ENCODE measurements at regions not wholly inside any gene's neighbourhood (a gene's known extent, or its start where the extent isn't known, plus 50 kb on each side); places are given as distances from the start of the nearest gene placed in this dataset.

- TF ChIP-seq, protein P1, sequence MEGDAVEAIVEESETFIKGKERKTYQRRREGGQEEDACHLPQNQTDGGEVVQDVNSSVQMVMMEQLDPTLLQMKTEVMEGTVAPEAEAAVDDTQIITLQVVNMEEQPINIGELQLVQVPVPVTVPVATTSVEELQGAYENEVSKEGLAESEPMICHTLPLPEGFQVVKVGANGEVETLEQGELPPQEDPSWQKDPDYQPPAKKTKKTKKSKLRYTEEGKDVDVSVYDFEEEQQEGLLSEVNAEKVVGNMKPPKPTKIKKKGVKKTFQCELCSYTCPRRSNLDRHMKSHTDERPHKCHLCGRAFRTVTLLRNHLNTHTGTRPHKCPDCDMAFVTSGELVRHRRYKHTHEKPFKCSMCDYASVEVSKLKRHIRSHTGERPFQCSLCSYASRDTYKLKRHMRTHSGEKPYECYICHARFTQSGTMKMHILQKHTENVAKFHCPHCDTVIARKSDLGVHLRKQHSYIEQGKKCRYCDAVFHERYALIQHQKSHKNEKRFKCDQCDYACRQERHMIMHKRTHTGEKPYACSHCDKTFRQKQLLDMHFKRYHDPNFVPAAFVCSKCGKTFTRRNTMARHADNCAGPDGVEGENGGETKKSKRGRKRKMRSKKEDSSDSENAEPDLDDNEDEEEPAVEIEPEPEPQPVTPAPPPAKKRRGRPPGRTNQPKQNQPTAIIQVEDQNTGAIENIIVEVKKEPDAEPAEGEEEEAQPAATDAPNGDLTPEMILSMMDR (conservative IDR thresholded peaks at IDR 0.05; ENCODE audit: low read depth), result no peak
- no peak overlapping the region for H3K27ac ChIP-seq
- DNase-seq (ENCODE audit: low spot score), result no peak
- CTCF ChIA-PET, result interaction anchor here (0.6 kb wide), 1 partner anchor 473 kb away, joined by 3 read pairs; no protein-coding TSS in a partner anchor
- POLR2A ChIA-PET (ENCODE audit: low non-redundant PET), result no interaction called here
Observed at GRCh38 chr21:28828021-28828420, 164.7 kb downstream of the LTN1 start.

DNA sequence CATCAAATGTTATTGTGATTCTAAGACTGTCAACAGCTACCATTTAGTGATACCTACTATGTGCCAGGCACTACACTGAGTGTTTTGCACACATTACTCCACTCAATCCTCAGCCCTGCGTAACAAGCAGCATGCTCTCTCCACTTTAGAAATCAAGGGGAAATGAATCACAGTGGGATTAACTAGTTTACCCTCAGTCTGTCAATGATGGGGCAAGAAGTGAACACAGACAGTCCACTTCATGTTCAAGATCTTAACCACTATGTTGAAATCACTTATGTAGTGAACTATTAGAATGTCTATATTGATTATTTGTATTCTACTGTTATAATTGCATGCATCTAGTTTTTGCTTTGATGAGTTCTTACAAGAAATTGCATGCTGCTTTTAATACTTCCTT is 165.3 kb downstream of the LTN1 start:
- TF ChIP-seq, protein P1 (conservative IDR thresholded peaks at IDR 0.05; ENCODE audit: low read depth), result no peak
- ChIA-PET CTCF (interaction anchor here (0.6 kb wide), 1 partner anchor 474 kb away, joined by 3 read pairs; no protein-coding TSS in a partner anchor), POLR2A (ENCODE audit: low non-redundant PET) (no interaction called here)
- no peak for DNase-seq (ENCODE audit: low spot score)
- no peak overlapping the region for H3K27ac ChIP-seq

DNA sequence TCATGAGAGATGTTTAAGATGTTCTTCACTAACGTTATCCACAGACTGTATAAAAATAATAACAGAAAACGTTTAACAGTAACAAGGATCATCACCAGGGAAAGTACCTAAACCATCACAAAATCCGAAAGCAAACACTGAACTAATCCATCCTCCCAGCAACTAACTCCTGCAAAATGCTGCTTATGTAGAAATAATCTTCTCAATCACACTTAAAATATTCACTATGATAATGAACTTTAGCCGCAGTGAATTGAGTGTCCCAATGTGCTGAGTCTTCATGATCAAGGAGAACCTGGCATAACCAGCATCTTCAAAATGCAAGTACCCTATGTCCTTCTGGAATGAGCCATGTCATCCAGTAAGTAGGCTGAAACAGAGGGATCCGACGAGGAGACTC is 166.1 kb downstream of the LTN1 start:
- CTCF ChIA-PET, result no interaction called here
- H3K27ac ChIP-seq, result no peak overlapping the region
- DNase-seq (ENCODE audit: low spot score), result no peak
- TF ChIP-seq, protein P1 (conservative IDR thresholded peaks at IDR 0.05; ENCODE audit: low read depth), result no peak
- POLR2A ChIA-PET (ENCODE audit: low non-redundant PET), result no interaction called here

GRCh38 chr21:28826021-28826420 is 166.7 kb downstream of the LTN1 start:
- POLR2A ChIA-PET (ENCODE audit: low non-redundant PET), result no interaction called here
- TF ChIP-seq, protein P1 (conservative IDR thresholded peaks at IDR 0.05; ENCODE audit: low read depth), result no peak
- no peak for DNase-seq (ENCODE audit: low spot score)
- H3K27ac ChIP-seq, result no peak overlapping the region
- CTCF ChIA-PET, result no interaction called here

GRCh38 chr21:28823429-28823828 is 169.2 kb downstream of the LTN1 start:
- CTCF ChIA-PET, result interaction anchor here (0.6 kb wide), 1 partner anchor 39 kb away, joined by 3 read pairs; no protein-coding TSS in a partner anchor
- no peak overlapping the region for H3K27ac ChIP-seq
- DNase-seq (ENCODE audit: low spot score), result no peak
- POLR2A ChIA-PET (ENCODE audit: low non-redundant PET), result no interaction called here
- TF ChIP-seq, protein P1 (conservative IDR thresholded peaks at IDR 0.05; ENCODE audit: low read depth), result no peak

- no peak overlapping the region for H3K27ac ChIP-seq
- TF ChIP-seq, protein P1 (conservative IDR thresholded peaks at IDR 0.05; ENCODE audit: low read depth), result no peak
- POLR2A ChIA-PET (ENCODE audit: low non-redundant PET), result no interaction called here
- CTCF ChIA-PET, result interaction anchor here (0.6 kb wide), 1 partner anchor 38 kb away, joined by 3 read pairs; no protein-coding TSS in a partner anchor
- no peak for DNase-seq (ENCODE audit: low spot score)
Observed at GRCh38 chr21:28822486-28823335, 170.0 kb downstream of the LTN1 start.

Measured in RWPE1 (cell line).